CD8-positive, alpha-beta memory T cell (primary cell): ENCODE measurements at regions not wholly inside any gene's neighbourhood (a gene's known extent, or its start where the extent isn't known, plus 50 kb on each side); places are given as distances from the start of the nearest gene placed in this dataset.
A peak's percentile ranks its signal among the peaks of the same experiment; 100 is the strongest.
"Not testable (repeated sequence)": the region's sequence is repeated elsewhere in the genome, so short reads cannot be mapped to it uniquely, and the experiment has no call there.

Experiments used
- CTCF ChIA-PET: fragments of 350-600 bp; sonication (Branson Sonifier 250); formaldehyde crosslinking; loops from one replicate; lab custom pipeline; 2021; ENCODE audit warnings: antibody characterized with exemption; lab: Charles Lee
- POLR2A ChIA-PET: fragments of 350-600 bp; sonication (Branson Sonifier 250); formaldehyde crosslinking; loops from one replicate; lab custom pipeline; 2021; ENCODE audit warnings: antibody characterized with exemption; lab: Charles Lee
- DNase-seq, 5 donors: peaks; one replicate each; pipeline versions ENCODE4 v3.0.0 to v3.0.0-alpha.2; 2020 to 2022; ENCODE audit warnings: mixed read lengths in 1 of 5
- H3K27ac ChIP-seq: one replicate; pipeline ENCODE4 v1.7.0; 2013; ENCODE audit warnings: low read depth, mild to moderate bottlenecking, low read length, moderate library complexity
- H3K27me3 ChIP-seq: 2 replicates; pipeline ENCODE4 v1.7.0; 2013; ENCODE audit warnings: low read length, mild to moderate bottlenecking; ENCODE audit not compliant: insufficient read depth, poor library complexity, severe bottlenecking
- H3K36me3 ChIP-seq: 2 replicates; pipeline ENCODE4 v1.7.0; 2013; ENCODE audit warnings: mild to moderate bottlenecking, low read length, moderate library complexity; ENCODE audit not compliant: insufficient read depth
- H3K4me1 ChIP-seq: 2 replicates; pipeline ENCODE4 v1.7.0; 2013; ENCODE audit warnings: mild to moderate bottlenecking, low read length, moderate library complexity; ENCODE audit not compliant: insufficient read depth
- H3K4me3 ChIP-seq: 2 replicates; pipeline ENCODE4 v1.7.0; 2013; ENCODE audit warnings: mild to moderate bottlenecking, low read length
- H3K9me3 ChIP-seq: 2 replicates; pipeline ENCODE4 v1.7.0; 2013; ENCODE audit warnings: mild to moderate bottlenecking, low read length
- H3K27ac Mint-ChIP-seq, 8 donors: one replicate each; pipeline ENCODE4 v1.8.0; 2020 to 2021; ENCODE audit warnings: mixed read lengths in 8 of 8, mild to moderate bottlenecking in 6 of 8, inconsistent platforms in 3 of 8, moderate library complexity in 3 of 8
- H3K27me3 Mint-ChIP-seq, 2 donors: one replicate each; pipeline ENCODE4 v1.8.0; 2020 to 2021; ENCODE audit warnings: mixed read lengths in 2 of 2, mild to moderate bottlenecking in 1 of 2, moderate library complexity in 1 of 2
- H3K36me3 Mint-ChIP-seq, 3 donors: one replicate each; pipeline ENCODE4 v1.8.0; 2020 to 2021; ENCODE audit warnings: mixed read lengths in 3 of 3, inconsistent platforms in 1 of 3, mild to moderate bottlenecking in 1 of 3
- H3K4me1 Mint-ChIP-seq, 3 donors: one replicate each; pipeline ENCODE4 v1.8.0; 2020 to 2021; ENCODE audit warnings: mixed read lengths in 3 of 3, inconsistent platforms in 1 of 3, mild to moderate bottlenecking in 1 of 3
- H3K4me3 Mint-ChIP-seq, 7 donors: one replicate each; pipeline ENCODE4 v1.8.0; 2020 to 2021; ENCODE audit warnings: mixed read lengths in 7 of 7, mild to moderate bottlenecking in 6 of 7, moderate library complexity in 4 of 7, inconsistent platforms in 2 of 7
- H3K9me3 Mint-ChIP-seq, 5 donors: one replicate each; pipeline ENCODE4 v1.8.0; 2020 to 2022; ENCODE audit warnings: mixed read lengths in 5 of 5, mild to moderate bottlenecking in 3 of 5, moderate library complexity in 2 of 5, inconsistent platforms in 1 of 5

DNA sequence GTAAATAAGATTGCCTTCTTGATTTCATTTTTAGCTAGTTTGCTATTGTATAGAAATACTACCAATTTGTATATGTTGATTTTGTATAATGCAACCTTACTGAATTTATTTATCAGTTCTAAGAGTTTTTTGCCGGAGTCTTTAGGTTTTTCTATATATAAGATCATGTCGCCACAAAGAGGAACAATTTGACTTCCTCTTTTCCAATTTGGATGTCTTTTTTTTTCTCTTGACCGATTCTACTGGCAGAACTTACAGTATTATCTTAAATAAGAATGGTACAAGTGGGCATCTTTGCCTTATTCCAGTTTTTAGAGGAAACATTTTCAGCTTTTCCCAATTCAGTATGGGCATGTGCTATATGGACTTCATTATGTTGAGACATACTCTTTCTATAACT, 624.7 kb upstream of the ACO1 start:
- H3K4me3 Mint-ChIP-seq, result no peak overlapping the region
- ChIA-PET CTCF (no interaction called here), POLR2A (no interaction called here)
- no peaks in the 10 kb centered on the region for H3K36me3 Mint-ChIP-seq
- no peaks in the 10 kb centered on the region for H3K27me3 ChIP-seq
- H3K27ac ChIP-seq, result no peak overlapping the region
- H3K9me3 ChIP-seq, result no peaks in the 10 kb centered on the region
- no peak overlapping the region for H3K4me3 ChIP-seq
- no peaks in the 10 kb centered on the region for H3K36me3 ChIP-seq
- DNase-seq, result no peak
- H3K27me3 Mint-ChIP-seq, result no peaks in the 10 kb centered on the region
- H3K9me3 Mint-ChIP-seq, result peaks cover 0 to 2% (median 0%) of the 10 kb centered on the region in 5 donors
- peaks cover 0 to 14% (median 1%) of the 10 kb centered on the region in 3 donors for H3K4me1 Mint-ChIP-seq
- H3K27ac Mint-ChIP-seq, result no peak overlapping the region
- H3K4me1 ChIP-seq, result no peaks in the 10 kb centered on the region

DNA sequence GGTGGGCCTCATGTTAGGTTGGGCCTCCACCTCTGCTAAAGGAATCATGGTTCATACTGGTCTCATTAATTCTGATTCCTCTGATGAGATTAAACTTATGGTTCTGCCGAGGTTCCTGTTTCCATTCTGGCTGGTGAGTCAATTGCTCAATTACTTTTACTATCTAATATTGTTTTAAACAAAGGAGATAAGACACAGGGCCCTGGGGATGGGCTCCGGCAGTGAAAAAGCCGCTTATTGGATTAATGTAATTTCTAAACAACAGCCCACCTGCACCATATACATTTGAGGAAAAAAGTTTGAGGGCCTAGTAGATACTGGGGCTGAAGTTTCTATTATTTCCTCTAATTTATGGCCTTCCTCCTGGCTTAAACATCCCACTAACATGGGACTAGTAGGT, 610.4 kb upstream of the ACO1 start:
- CTCF ChIA-PET, H3K4me1 Mint-ChIP-seq, POLR2A ChIA-PET, H3K27me3 ChIP-seq, H3K4me3 Mint-ChIP-seq, H3K4me1 ChIP-seq, H3K36me3 ChIP-seq, H3K27ac Mint-ChIP-seq, DNase-seq, H3K4me3 ChIP-seq, H3K27ac ChIP-seq, H3K27me3 Mint-ChIP-seq, H3K9me3 ChIP-seq: not testable (repeated sequence)
- peaks cover 10 to 27% (median 25%) of the 10 kb centered on the region in 5 donors for H3K9me3 Mint-ChIP-seq
- H3K36me3 Mint-ChIP-seq, result peaks cover 0 to 18% (median 0%) of the 10 kb centered on the region in 3 donors

DNA sequence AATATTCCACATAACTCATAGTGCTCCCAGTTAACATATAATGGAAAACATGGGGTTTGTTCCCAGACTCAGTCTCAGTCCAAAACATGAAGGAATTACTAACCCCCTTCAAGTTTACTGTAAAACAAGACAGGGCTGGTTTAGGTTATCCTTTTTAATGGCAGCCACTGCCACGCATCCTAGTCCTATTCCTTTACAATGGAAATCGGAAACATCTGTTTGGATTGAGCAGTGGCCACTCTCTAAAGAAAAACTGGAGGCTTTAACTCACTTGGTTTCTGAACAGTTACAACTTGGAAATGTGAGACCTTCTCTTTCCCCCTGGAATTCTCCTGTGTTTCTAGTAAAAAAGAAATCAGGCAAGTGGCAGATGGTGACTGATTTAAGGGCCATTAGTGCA, 609.9 kb upstream of the ACO1 start:
- Mint-ChIP-seq H3K27me3 (peaks cover 0 to 4% of the 10 kb centered on the region in 2 donors), H3K4me1 (no peaks in the 10 kb centered on the region), H3K36me3 (peaks cover 0 to 16% (median 0%) of the 10 kb centered on the region in 3 donors), H3K27ac (no peak overlapping the region), H3K4me3 (no peak overlapping the region), H3K9me3 (peaks cover 10 to 31% (median 25%) of the 10 kb centered on the region in 5 donors)
- H3K36me3 ChIP-seq, result no peaks in the 10 kb centered on the region
- no peak overlapping the region for H3K4me3 ChIP-seq
- no peaks in the 10 kb centered on the region for H3K27me3 ChIP-seq
- DNase-seq, result no peak
- no peaks in the 10 kb centered on the region for H3K4me1 ChIP-seq
- no peaks in the 10 kb centered on the region for H3K9me3 ChIP-seq
- CTCF ChIA-PET, result no interaction called here
- no peak overlapping the region for H3K27ac ChIP-seq
- POLR2A ChIA-PET, result no interaction called here

DNA sequence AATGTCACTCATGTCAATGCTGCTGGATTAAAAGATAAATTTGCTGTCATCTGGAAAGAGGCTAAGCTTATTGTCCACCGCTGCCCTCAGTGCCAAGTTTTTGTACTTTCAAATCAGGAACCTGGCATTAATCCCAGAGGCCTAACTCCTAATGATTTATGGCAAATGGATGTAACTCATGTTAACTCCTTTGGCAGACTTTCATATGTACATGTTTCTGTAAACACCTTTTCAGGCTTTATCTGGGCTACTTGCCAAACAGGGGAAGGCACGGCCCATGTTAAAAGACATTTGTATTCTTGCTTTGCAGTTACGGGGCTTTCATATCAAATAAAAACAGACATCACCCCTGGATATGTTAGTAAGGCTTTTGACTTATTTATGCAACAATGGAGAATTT, 608.0 kb upstream of the ACO1 start:
- peaks cover 0 to 15% (median 0%) of the 10 kb centered on the region in 3 donors for H3K36me3 Mint-ChIP-seq
- no peak overlapping the region for H3K4me3 Mint-ChIP-seq
- no peaks in the 10 kb centered on the region for H3K4me1 Mint-ChIP-seq
- no peaks in the 10 kb centered on the region for H3K9me3 ChIP-seq
- peaks cover 16 to 40% (median 31%) of the 10 kb centered on the region in 5 donors for H3K9me3 Mint-ChIP-seq
- no peaks in the 10 kb centered on the region for H3K36me3 ChIP-seq
- no peak overlapping the region for H3K27ac Mint-ChIP-seq
- no peak for DNase-seq
- H3K4me1 ChIP-seq, result no peaks in the 10 kb centered on the region
- POLR2A ChIA-PET, result no interaction called here
- H3K27me3 ChIP-seq, result no peaks in the 10 kb centered on the region
- CTCF ChIA-PET, result no interaction called here
- no peak overlapping the region for H3K27ac ChIP-seq
- no peak overlapping the region for H3K4me3 ChIP-seq
- H3K27me3 Mint-ChIP-seq, result peaks cover 0 to 2% of the 10 kb centered on the region in 2 donors

DNA sequence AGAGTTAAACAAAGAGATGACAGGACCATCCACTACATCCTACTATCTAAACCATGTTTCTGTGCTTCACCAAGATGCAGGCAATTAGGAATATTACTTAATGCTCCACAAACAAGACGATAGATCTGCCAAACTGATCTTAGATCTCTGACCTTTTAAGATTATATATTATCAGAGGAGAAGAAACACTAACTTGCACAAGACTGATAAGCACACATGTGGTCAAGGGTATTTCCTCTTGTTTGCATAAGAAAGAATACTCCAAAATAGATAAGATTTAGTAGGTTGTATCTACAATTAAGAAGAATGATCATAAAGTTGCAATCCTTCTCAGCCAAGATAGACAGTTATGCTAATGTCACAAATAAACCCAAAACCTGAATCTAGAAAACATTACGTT, 601.0 kb upstream of the ACO1 start:
- Mint-ChIP-seq H3K36me3 (peaks cover 0 to 6% (median 0%) of the 10 kb centered on the region in 3 donors), H3K27me3 (no peaks in the 10 kb centered on the region), H3K4me3 (no peak overlapping the region), H3K9me3 (peaks cover 17 to 29% (median 23%) of the 10 kb centered on the region in 5 donors), H3K27ac (no peak overlapping the region), H3K4me1 (peaks cover 0 to 10% (median 0%) of the 10 kb centered on the region in 3 donors)
- Histone ChIP-seq H3K36me3 (no peaks in the 10 kb centered on the region), H3K9me3 (no peaks in the 10 kb centered on the region), H3K4me1 (no peaks in the 10 kb centered on the region), H3K4me3 (no peak overlapping the region), H3K27me3 (no peaks in the 10 kb centered on the region), H3K27ac (no peak overlapping the region)
- ChIA-PET CTCF (no interaction called here), POLR2A (no interaction called here)
- DNase-seq, result no peak

DNA sequence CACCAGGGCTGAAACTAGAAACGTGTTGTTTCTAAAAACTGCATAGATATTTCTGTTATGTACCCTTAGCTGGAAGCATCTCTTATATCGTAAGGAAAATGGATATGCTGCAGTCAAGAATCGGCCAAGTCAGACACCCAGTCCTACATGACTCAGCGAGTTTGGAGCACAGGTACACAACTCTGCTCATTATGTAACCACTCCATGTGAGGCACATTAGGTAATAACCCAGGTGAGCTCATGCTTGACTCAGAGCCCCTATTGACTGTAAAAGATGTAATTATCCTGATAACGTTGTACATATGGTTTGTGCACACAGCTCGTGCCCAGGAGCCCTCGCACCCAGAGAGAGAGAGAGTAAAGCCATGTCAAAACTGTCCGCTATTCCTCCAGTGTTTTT, 593.7 kb upstream of the ACO1 start:
- Mint-ChIP-seq H3K36me3 (no peaks in the 10 kb centered on the region), H3K27ac (no peak overlapping the region), H3K27me3 (no peaks in the 10 kb centered on the region), H3K4me3 (no peak overlapping the region), H3K4me1 (peaks cover 0 to 2% (median 0%) of the 10 kb centered on the region in 3 donors), H3K9me3 (no peaks in the 10 kb centered on the region)
- H3K27me3 ChIP-seq, result no peaks in the 10 kb centered on the region
- POLR2A ChIA-PET, result no interaction called here
- CTCF ChIA-PET, result interaction anchor here (1.0 kb wide), 1 partner anchor 11 kb away, joined by 3 read pairs; no protein-coding TSS in a partner anchor
- H3K4me3 ChIP-seq, result no peak overlapping the region
- no peaks in the 10 kb centered on the region for H3K9me3 ChIP-seq
- H3K27ac ChIP-seq, result no peak overlapping the region
- H3K36me3 ChIP-seq, result no peaks in the 10 kb centered on the region
- DNase-seq, result no peak
- no peaks in the 10 kb centered on the region for H3K4me1 ChIP-seq

DNA sequence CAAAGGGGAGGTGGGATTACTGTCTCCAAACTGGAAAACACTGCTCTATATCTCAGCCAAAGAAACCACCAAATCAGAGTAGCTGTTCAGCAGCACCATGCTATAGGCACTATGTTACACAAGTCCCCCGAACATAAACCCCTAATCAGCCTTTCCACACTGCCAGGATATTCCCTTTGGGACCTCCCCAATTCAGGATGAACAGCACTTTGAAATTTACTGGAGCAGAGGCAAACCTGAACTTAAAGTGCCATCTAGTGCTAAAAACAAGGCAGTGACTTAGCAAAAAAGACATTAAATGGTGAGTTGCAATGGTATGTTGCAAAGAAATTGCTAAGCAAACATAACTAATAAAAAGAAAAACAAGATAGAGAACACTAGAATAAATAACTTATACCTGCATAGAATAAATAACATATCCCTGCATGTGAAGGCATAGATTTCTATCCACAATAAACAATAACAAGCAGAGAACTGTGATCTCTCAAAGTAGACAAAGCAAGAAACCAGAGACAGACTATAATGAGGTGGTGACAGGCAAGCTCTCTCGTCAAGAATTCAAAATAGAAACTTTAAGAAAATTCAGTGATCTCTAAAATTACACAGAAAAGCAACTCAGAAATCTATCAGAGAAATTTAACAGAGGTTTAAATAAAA, 584.4 kb upstream of the ACO1 start:
- H3K27ac Mint-ChIP-seq, result peak overlapping the region in 1 of 8 donors; percentile 30
- no peaks in the 10 kb centered on the region for H3K27me3 ChIP-seq
- H3K9me3 Mint-ChIP-seq, result peaks cover 0 to 2% (median 0%) of the 10 kb centered on the region in 5 donors
- CTCF ChIA-PET, result interaction anchor here (0.7 to 0.9 kb wide), 2 partner anchors 679 to 680 kb away, joined by 3 read pairs; no protein-coding TSS in a partner anchor
- H3K36me3 Mint-ChIP-seq, result peaks cover 0 to 2% (median 0%) of the 10 kb centered on the region in 3 donors
- POLR2A ChIA-PET, result no interaction called here
- peaks cover 0 to 2% of the 10 kb centered on the region in 2 donors for H3K27me3 Mint-ChIP-seq
- peak in 1 of 5 donors; percentile 9 for DNase-seq
- H3K36me3 ChIP-seq, result no peaks in the 10 kb centered on the region
- no peak overlapping the region for H3K4me3 Mint-ChIP-seq
- H3K4me1 Mint-ChIP-seq, result peaks cover 7 to 20% (median 19%) of the 10 kb centered on the region in 3 donors
- H3K9me3 ChIP-seq, result no peaks in the 10 kb centered on the region
- no peaks in the 10 kb centered on the region for H3K4me1 ChIP-seq
- H3K4me3 ChIP-seq, result no peak overlapping the region
- no peak overlapping the region for H3K27ac ChIP-seq

DNA sequence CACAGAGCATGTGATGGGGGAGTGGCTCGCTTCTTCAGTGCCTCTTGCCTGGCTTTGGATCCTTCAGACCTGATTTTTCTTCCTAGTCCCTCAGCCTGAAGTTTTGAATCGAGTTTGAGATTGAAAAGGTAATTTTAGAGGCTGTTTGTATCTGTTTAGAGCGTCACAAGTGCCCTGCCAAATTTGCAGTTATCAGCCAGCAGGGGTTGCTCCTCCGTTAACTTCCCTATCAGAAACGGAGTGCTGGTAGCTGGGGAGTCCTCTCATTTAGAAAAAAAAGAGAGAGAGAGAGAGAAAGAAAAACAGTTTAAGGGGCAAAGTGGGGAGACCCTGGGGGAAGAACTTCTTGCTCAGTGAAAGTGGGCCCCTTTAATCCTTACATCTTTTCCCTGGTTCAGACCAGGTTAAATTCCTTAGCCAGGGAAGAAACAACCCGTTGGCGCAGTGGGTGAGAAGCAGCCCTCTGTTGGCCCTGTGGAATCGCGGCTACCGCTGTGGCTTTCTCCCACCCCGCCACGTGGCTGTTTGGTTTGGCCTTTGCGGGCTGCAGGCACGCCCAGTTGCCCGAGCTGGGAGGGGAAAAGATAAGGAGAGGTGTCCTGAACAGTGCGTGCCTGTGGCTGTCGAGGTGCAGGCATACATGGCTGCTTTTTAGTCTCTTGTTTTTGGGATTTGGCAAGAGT, 576.7 kb upstream of the ACO1 start:
- Histone ChIP-seq H3K4me3 (no peak overlapping the region), H3K36me3 (no peaks in the 10 kb centered on the region), H3K4me1 (no peaks in the 10 kb centered on the region), H3K27me3 (no peaks in the 10 kb centered on the region), H3K9me3 (no peaks in the 10 kb centered on the region), H3K27ac (no peak overlapping the region)
- peaks cover 12 to 23% of the 10 kb centered on the region in 2 donors for H3K27me3 Mint-ChIP-seq
- no peak overlapping the region for H3K27ac Mint-ChIP-seq
- H3K4me3 Mint-ChIP-seq, result no peak overlapping the region
- H3K9me3 Mint-ChIP-seq, result no peaks in the 10 kb centered on the region
- DNase-seq, result no peak
- no peaks in the 10 kb centered on the region for H3K36me3 Mint-ChIP-seq
- ChIA-PET POLR2A (no interaction called here), CTCF (no interaction called here)
- H3K4me1 Mint-ChIP-seq, result no peaks in the 10 kb centered on the region
